PFSK-1 (cell line): ENCODE measurements at regions not wholly inside any gene's neighbourhood (a gene's known extent, or its start where the extent isn't known, plus 50 kb on each side); places are given as distances from the start of the nearest gene placed in this dataset.

Experiments
- FOXP2 ChIP-seq: optimal IDR thresholded peaks from 2 replicates; pipeline ENCODE3; 2011; ENCODE audit warnings: borderline replicate concordance, control low read depth, inconsistent platforms; ENCODE audit not compliant: insufficient read depth; ENCODE audit errors: extremely low read length, extremely low read depth
- POLR2AphosphoS5 ChIP-seq: IDR thresholded peaks from 2 replicates; pipeline ENCODE4 v1.6.1; 2012; ENCODE audit warnings: low read depth, mild to moderate bottlenecking, control low read depth, low read length, moderate library complexity
- SIN3A ChIP-seq: IDR thresholded peaks from 2 replicates; pipeline ENCODE4 v1.6.1; 2012; ENCODE audit warnings: mild to moderate bottlenecking, low read length, moderate library complexity, borderline replicate concordance; ENCODE audit not compliant: insufficient read depth
- TAF1 ChIP-seq: IDR thresholded peaks from 2 replicates; pipeline ENCODE4 v1.6.1; 2012; ENCODE audit warnings: low read length, control low read depth, borderline replicate concordance; ENCODE audit not compliant: insufficient read depth
- TF ChIP-seq, protein P1 (sequence below), 2 experiments: IDR thresholded peaks; 2 replicates each; pipeline versions ENCODE4 v1.6.1 to v1.8.0; 2011 to 2012; ENCODE audit warnings: low read depth in 2 of 2, low read length in 2 of 2, control low read depth in 1 of 2, inconsistent platforms in 1 of 2, mild to moderate bottlenecking in 1 of 2, moderate library complexity in 1 of 2; ENCODE audit not compliant: insufficient read depth in 1 of 2

DNA sequence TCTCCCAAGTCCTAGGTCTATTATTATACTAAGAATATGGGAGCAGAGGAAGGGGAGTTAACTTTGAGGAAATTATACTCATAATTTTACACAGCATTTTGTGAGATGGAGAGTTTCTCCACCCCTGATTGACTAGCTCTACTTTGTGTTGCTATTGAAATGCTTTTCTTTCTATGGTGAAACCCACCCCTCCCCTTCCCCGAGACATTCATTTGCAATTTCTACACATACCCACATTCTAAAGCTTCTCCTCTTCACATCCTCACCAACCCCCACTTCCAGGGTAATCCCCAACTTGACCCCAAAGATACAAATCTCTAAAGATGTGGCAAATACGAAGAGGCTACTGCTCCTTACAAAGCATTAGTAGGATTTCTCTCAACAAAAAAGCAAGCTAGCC lies 992.2 kb downstream of the BCL11A start:
- TF ChIP-seq, protein P1, sequence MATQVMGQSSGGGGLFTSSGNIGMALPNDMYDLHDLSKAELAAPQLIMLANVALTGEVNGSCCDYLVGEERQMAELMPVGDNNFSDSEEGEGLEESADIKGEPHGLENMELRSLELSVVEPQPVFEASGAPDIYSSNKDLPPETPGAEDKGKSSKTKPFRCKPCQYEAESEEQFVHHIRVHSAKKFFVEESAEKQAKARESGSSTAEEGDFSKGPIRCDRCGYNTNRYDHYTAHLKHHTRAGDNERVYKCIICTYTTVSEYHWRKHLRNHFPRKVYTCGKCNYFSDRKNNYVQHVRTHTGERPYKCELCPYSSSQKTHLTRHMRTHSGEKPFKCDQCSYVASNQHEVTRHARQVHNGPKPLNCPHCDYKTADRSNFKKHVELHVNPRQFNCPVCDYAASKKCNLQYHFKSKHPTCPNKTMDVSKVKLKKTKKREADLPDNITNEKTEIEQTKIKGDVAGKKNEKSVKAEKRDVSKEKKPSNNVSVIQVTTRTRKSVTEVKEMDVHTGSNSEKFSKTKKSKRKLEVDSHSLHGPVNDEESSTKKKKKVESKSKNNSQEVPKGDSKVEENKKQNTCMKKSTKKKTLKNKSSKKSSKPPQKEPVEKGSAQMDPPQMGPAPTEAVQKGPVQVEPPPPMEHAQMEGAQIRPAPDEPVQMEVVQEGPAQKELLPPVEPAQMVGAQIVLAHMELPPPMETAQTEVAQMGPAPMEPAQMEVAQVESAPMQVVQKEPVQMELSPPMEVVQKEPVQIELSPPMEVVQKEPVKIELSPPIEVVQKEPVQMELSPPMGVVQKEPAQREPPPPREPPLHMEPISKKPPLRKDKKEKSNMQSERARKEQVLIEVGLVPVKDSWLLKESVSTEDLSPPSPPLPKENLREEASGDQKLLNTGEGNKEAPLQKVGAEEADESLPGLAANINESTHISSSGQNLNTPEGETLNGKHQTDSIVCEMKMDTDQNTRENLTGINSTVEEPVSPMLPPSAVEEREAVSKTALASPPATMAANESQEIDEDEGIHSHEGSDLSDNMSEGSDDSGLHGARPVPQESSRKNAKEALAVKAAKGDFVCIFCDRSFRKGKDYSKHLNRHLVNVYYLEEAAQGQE (IDR thresholded peaks at IDR 0.05; ENCODE audit: insufficient read depth in 1 of 2, low read depth in 2 of 2, low read length in 2 of 2): no peak
- no peak for TF ChIP-seq FOXP2
- TF ChIP-seq TAF1: no peak
- TF ChIP-seq SIN3A: no peak

DNA sequence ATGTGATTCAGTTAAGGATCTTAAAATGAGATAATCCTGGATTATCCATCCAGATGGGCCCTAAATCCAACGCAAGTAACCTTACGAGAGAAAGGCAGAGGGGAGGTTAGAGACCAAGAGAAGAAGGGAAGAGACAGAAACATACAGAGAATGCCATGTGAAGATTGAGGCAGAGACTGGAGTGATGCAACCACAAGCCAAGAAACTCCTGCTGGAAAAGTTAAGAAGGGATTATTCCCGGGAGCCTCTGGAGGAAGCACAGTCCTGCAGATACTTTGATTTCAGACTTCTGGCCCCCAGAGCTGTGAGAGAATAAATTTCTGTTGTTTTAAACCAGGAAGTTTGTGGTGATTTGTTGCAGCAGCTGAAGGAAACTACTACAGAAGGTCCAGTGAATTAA lies 992.7 kb downstream of the BCL11A start:
- TF ChIP-seq TAF1: no peak
- TF ChIP-seq POLR2AphosphoS5: no peak
- TF ChIP-seq, protein P1 (IDR thresholded peaks at IDR 0.05; ENCODE audit: insufficient read depth in 1 of 2, low read depth in 2 of 2, low read length in 2 of 2): no peak
- TF ChIP-seq FOXP2: no peak
- TF ChIP-seq SIN3A: no peak

DNA sequence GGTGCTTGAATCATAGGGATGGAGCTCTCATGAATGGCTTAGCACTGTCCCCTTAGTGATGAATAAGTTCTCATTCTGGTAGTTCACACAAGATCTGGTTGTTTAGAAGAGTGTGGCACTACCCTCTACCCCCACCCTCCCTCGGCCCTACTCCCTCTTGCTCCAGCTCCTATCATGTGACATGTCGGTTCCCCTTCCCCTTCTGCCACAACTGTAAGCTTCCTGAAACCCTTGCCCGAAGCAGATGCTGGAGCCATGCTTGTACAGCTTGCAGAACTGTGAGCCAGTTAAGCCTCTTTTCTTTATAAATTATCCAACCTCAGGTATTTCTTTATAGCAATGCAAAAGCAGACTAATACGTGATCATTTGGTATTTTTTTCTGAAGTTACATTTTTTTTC lies 1012.6 kb downstream of the BCL11A start:
- TF ChIP-seq, protein P1 (IDR thresholded peaks at IDR 0.05; ENCODE audit: insufficient read depth in 1 of 2, low read depth in 2 of 2, low read length in 2 of 2): no peak
- TF ChIP-seq FOXP2: no peak
- no peak for TF ChIP-seq POLR2AphosphoS5

DNA sequence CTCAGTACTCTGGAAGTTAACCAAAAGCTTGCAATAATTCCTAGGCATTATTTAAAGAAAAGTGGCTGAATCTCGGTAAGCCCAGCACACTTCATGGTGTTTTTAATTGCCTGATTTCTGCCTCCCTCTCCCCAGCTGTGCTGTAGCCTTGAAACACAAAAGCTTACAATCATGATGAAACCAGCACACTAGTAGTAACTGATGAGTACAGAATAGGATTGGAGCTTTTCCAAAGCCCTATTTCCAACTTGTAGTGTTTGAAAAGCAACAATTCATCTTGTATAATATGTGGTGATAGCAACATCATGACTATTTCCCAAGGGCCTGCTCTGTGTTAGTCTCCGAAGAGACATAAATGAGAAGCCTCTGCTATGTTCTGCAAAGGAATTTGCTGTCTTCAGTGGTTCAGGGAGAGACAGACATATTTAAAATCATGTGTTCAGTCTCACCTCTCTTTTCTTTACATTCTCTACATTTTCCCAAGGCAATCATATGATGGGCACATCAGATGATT lies 1015.0 kb downstream of the BCL11A start:
- TF ChIP-seq TAF1: no peak
- TF ChIP-seq, protein P1 (IDR thresholded peaks at IDR 0.05; ENCODE audit: insufficient read depth in 1 of 2, low read depth in 2 of 2, low read length in 2 of 2): no peak
- no peak for TF ChIP-seq FOXP2
- TF ChIP-seq POLR2AphosphoS5: no peak
- no peak for TF ChIP-seq SIN3A

DNA sequence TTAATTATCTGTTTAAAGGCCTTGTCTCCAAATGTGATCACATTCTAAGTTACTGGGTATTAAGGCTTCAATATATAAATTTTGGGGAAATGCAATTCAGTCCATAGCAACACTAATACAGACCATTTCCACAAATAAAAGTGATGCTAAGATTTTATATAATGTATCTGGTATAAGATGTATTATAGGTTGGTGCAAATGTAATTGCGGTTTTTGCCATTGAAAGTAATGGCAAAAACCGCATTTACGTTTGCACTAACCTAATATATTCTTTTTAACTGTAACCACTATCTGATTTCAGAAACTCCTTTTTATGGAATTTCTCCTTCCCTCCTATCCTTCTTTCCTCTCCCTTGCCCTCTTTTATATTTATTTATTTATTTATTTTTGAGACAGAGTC lies 1020.6 kb downstream of the BCL11A start:
- TF ChIP-seq TAF1 (no peak), SIN3A (no peak), FOXP2 (no peak), POLR2AphosphoS5 (no peak)
- TF ChIP-seq, protein P1 (IDR thresholded peaks at IDR 0.05; ENCODE audit: insufficient read depth in 1 of 2, low read depth in 2 of 2, low read length in 2 of 2): no peak
